Upper lobe of left lung (tissue), 6 donors: ENCODE measurements at regions not wholly inside any gene's neighbourhood (a gene's known extent, or its start where the extent isn't known, plus 50 kb on each side); places are given as distances from the start of the nearest gene placed in this dataset.
A peak's percentile ranks its signal among the peaks of the same experiment; 100 is the strongest.

ENCODE experiments used
- ATAC-seq, 2 donors: fragments of 200-7000 bp; cut with Tn5 transposase; one replicate each; pipeline ENCODE4 v1.9.1; 2022; ENCODE audit warnings: mild to moderate bottlenecking in 2 of 2, moderate library complexity in 2 of 2; ENCODE audit not compliant: low FRiP score in 2 of 2
- DNase-seq, 2 donors: peaks; one replicate each; pipeline ENCODE4 v3.0.0-alpha.2; 2019 to 2020
- H3K27ac ChIP-seq, 4 donors: fragments of 200-600 bp; sonication (generic); one replicate each; pipeline ENCODE4 v1.5.1; 2016 to 2019
- H3K27me3 ChIP-seq, 4 donors: fragments of 200-600 bp; sonication (generic); one replicate each; pipeline ENCODE4 v1.5.1; 2017 to 2019
- H3K36me3 ChIP-seq, 4 donors: fragments of 200-600 bp; sonication (generic); one replicate each; pipeline ENCODE4 v1.5.1; 2016 to 2019
- H3K4me1 ChIP-seq, 4 donors: fragments of 200-600 bp; sonication (generic); one replicate each; pipeline ENCODE4 v1.5.1; 2018 to 2019
- H3K4me3 ChIP-seq, 4 donors: fragments of 200-600 bp; sonication (generic); one replicate each; pipeline ENCODE4 v1.5.1; 2017 to 2019; ENCODE audit warnings: mild to moderate bottlenecking in 2 of 4, moderate library complexity in 1 of 4
- H3K9me3 ChIP-seq, 4 donors: fragments of 200-600 bp; sonication (generic); one replicate each; pipeline ENCODE4 v1.5.1; 2018 to 2019
- EP300 ChIP-seq, 4 donors: sonication (generic); formaldehyde crosslinking; IDR thresholded peaks; one replicate each; pipeline ENCODE4 v1.5.1; 2017; ENCODE audit warnings: antibody characterized with exemption in 4 of 4, control low read depth in 2 of 4
- POLR2A ChIP-seq, 4 donors: fragments of 450-650 bp; IDR thresholded peaks; one replicate each; pipeline ENCODE4 v1.5.1; 2016 to 2017; ENCODE audit warnings: antibody characterized with exemption in 4 of 4, mild to moderate bottlenecking in 2 of 4
- POLR2AphosphoS5 ChIP-seq, 2 donors: sonication (generic); formaldehyde crosslinking; IDR thresholded peaks; one replicate each; pipeline ENCODE4 v1.5.1; 2017; ENCODE audit warnings: antibody characterized with exemption in 2 of 2
- WGBS, 2 donors: methylation state at CpG; one replicate each; pipeline ENCODE4 v1.1.5; 2017 to 2018; 5-methylcytosine and 5-hydroxymethylcytosine counted together
- TF ChIP-seq, protein P1 (sequence below), 6 experiments: fragments of 450-650 bp in 4 of 6; fragments of 200-600 bp in 2 of 6; sonication (generic) in 2 of 6; IDR thresholded peaks; one replicate each; pipeline ENCODE4 v1.5.1; 2016 to 2019; ENCODE audit warnings: antibody characterized with exemption in 6 of 6
- donor health status: DM: no; HTN: no; CAD: no; lungs with moderate emphysema.
- donor health status: DM: no; HTN: yes; CAD: no; lungs with severe emphysema.

DNA sequence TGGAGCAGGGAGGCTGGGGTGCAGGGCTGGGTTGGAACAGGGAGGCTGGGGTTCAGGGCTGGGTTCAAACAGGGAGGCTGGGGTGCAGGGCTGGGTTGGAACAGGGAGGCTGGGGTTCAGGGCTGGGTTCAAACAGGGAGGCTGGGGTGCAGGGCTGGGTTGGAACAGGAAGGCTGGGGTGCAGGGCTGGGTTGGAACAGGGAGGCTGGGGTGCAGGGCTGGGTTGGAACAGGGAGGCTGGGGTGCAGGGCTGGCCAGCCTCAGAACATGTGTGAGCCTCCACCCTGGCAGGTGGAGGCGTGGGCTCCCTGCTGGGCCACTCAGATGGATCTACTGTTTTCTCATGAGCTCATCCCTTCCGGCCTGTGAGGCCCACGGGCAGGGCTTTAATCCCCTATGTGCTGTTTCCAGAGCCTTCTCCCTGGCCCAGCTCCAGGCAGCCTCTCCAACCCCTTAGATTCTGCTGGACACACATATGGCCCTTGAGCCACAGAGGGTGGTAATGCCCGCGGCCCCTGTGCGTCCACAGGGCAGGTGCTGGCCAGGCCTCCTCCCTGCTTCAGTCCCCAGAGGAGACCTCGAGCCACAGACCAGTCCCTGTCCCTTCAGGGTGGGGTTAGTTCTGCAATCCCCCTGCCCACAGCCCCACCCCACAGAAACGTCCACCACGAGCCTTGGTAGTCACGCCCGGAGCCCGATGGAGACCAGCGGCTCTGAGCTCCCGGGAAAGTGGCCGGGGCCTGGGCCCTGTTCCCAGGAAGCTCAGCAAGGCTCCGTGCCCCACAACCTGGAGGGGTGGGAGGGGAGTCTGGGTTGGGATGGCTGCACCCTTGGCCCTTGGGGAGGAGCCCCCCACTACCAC, 197.9 kb downstream of the BRD1 start:
- peak in 1 of 2 donors; percentile 58 for DNase-seq
- H3K36me3 ChIP-seq, result no peaks in the 10 kb centered on the region
- H3K9me3 ChIP-seq, result no peaks in the 10 kb centered on the region
- H3K27ac ChIP-seq, result no peak overlapping the region
- H3K4me3 ChIP-seq, result no peak overlapping the region
- 60 to 86% methylated on average over 1 to 16 of the region's 16 CpGs for WGBS, 2 donors
- no peak for ATAC-seq
- TF ChIP-seq, protein P1, sequence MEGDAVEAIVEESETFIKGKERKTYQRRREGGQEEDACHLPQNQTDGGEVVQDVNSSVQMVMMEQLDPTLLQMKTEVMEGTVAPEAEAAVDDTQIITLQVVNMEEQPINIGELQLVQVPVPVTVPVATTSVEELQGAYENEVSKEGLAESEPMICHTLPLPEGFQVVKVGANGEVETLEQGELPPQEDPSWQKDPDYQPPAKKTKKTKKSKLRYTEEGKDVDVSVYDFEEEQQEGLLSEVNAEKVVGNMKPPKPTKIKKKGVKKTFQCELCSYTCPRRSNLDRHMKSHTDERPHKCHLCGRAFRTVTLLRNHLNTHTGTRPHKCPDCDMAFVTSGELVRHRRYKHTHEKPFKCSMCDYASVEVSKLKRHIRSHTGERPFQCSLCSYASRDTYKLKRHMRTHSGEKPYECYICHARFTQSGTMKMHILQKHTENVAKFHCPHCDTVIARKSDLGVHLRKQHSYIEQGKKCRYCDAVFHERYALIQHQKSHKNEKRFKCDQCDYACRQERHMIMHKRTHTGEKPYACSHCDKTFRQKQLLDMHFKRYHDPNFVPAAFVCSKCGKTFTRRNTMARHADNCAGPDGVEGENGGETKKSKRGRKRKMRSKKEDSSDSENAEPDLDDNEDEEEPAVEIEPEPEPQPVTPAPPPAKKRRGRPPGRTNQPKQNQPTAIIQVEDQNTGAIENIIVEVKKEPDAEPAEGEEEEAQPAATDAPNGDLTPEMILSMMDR (IDR thresholded peaks at IDR 0.05), result no peak
- TF ChIP-seq EP300 (IDR thresholded peaks at IDR 0.05) (no peak), POLR2A (IDR thresholded peaks at IDR 0.05) (no peak), POLR2AphosphoS5 (IDR thresholded peaks at IDR 0.05) (no peak)
- H3K4me1 ChIP-seq, result peaks cover 11 to 35% (median 12%) of the 10 kb centered on the region in 4 donors
- no peaks in the 10 kb centered on the region for H3K27me3 ChIP-seq

DNA sequence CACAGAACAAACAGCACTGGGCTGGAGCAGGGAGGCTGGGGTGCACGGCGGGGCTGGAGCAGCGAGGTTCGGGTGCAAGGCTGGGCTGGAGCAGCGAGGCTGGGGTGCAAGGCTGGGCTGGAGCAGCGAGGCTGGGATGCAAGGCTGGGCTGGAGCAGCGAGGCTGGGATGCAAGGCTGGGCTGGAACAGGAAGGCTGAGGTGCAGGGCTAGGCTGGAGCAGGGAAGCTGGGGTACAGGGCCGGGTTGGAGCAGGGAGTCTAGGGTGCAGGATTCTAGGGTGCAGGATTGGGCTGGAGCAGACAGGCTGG, 198.5 kb downstream of the BRD1 start:
- peaks cover 11 to 30% (median 12%) of the 10 kb centered on the region in 4 donors for H3K4me1 ChIP-seq
- H3K9me3 ChIP-seq, result no peaks in the 10 kb centered on the region
- no peak overlapping the region for H3K4me3 ChIP-seq
- H3K27me3 ChIP-seq, result no peaks in the 10 kb centered on the region
- H3K27ac ChIP-seq, result no peak overlapping the region
- TF ChIP-seq POLR2A (IDR thresholded peaks at IDR 0.05) (no peak), EP300 (IDR thresholded peaks at IDR 0.05) (no peak), POLR2AphosphoS5 (IDR thresholded peaks at IDR 0.05) (no peak)
- TF ChIP-seq, protein P1 (IDR thresholded peaks at IDR 0.05), result no peak
- peak in 1 of 2 donors; percentile 65 for DNase-seq
- 87 to 92% methylated on average over 8 of the region's 8 CpGs for WGBS, 2 donors
- H3K36me3 ChIP-seq, result no peaks in the 10 kb centered on the region
- ATAC-seq, result no peak

DNA sequence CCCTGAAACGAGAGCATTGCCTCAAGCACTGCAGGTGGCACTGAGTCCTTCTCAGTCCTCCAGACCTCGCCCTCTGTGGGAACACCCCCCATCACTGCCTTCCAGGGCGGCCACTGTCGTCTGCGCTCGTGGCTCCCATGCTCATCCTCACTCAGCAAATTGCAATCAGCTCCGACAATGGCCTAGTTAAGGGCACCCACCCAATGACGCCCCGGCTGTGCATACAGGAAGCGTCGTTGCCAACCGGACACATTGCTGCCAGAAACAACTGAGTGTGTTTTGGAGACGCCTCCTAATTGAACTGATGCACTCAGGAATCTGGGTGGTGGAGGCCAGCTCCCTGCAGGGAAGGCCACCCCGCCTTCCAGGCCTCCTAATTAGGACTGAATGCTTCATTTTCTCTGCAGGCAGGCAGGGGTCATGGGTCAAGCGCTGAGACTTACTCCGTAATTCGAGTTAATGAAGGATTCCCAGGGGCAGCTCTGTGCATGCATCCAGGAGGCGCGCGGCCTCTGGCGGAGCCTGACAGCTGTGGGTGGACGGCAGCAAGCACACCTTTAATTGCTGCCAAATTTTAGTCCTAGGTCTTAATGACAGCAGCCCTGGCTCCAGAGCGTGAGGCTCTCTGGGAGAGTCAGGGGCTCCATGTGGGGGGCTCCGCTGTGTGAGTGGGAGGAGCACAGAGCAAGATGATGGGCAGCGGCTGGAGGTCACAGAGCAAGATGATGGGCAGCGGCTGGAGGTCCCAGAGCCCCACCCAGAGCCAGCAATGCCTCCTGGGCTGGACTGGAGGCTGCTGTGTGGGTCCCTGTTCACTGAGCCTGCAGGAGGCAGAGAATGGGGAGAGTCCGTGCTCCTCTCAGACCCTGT, 199.0 kb downstream of the BRD1 start:
- Histone ChIP-seq H3K27ac (no peak overlapping the region), H3K9me3 (no peaks in the 10 kb centered on the region), H3K4me3 (no peak overlapping the region), H3K36me3 (no peaks in the 10 kb centered on the region), H3K4me1 (peaks cover 11 to 27% (median 12%) of the 10 kb centered on the region in 4 donors), H3K27me3 (no peaks in the 10 kb centered on the region)
- DNase-seq (peak in 1 of 2 donors; percentile 43), ATAC-seq (no peak)
- TF ChIP-seq EP300 (IDR thresholded peaks at IDR 0.05) (peak in 1 of 4 donors; percentile 27), POLR2A (IDR thresholded peaks at IDR 0.05) (no peak), POLR2AphosphoS5 (IDR thresholded peaks at IDR 0.05) (no peak)
- TF ChIP-seq, protein P1 (IDR thresholded peaks at IDR 0.05), result no peak
- WGBS, 2 donors, result 61 to 71% methylated on average over 24 to 27 of the region's 27 CpGs

DNA sequence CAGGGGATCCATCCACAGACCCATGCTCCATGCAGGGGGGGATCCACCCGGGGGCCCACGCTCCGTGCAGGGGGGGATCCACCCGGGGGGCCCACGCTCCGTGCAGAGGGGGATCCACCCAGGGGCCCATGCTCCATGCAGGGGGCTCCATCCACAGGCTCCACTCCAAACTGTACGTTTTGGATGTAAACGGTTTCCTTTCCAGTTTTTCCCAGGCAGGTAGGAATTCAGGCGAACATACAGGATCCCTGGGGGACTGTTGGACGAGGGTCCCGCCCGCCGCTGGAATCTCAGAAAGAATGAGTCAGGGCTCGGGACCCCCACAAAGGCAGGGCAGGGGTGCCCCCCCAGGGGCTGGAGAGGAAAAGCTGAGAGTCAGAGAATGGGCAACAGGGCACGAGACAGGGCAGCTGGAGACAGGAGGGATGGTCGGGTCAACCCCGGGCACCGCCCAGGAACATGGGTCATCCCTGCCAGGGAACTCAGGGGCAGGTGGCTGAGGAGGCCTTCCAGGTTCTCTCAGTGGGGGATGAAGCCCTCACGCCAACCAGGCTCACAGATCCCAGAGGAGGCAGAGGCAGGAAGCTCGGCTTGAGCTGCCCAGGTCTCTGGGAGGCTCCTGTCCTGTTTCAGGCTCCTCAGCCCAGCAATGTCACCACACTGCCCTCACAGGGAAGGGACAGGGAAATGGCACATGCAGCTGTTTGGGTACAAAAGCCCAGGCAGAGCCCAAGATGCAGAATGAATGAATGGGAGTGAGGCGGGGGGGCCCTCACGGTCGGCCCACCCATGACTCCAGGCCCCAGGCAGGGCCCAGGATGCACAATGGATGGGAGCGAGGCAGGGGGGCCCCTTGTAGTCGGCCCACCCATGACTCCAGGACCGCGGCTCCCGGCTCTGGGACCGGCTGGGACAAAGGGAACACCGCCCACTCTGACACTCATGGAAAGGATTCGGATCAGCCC, 200.2 kb downstream of the BRD1 start:
- Histone ChIP-seq H3K27me3 (no peaks in the 10 kb centered on the region), H3K36me3 (no peaks in the 10 kb centered on the region), H3K4me3 (no peak overlapping the region), H3K27ac (peak overlapping the region in 1 of 4 donors; percentile 1), H3K4me1 (peaks cover 4 to 20% (median 7%) of the 10 kb centered on the region in 4 donors), H3K9me3 (no peaks in the 10 kb centered on the region)
- ATAC-seq (no peak), DNase-seq (peak in 1 of 2 donors; percentile 61)
- 86 to 92% methylated on average over 19 to 31 of the region's 31 CpGs for WGBS, 2 donors
- TF ChIP-seq, protein P1 (IDR thresholded peaks at IDR 0.05), result no peak
- TF ChIP-seq POLR2AphosphoS5 (IDR thresholded peaks at IDR 0.05), result no peak
